NCI-H748 (cell line): ENCODE measurements at regions not wholly inside any gene's neighbourhood (a gene's known extent, or its start where the extent isn't known, plus 50 kb on each side); places are given as distances from the start of the nearest gene placed in this dataset.

ENCODE experiments used
- DNase-seq: peaks from one replicate; lab custom pipeline; 2025; ENCODE audit not compliant: unreplicated experiment; lab: John Stamatoyannopoulos, UW

- no peak for DNase-seq
Observed at GRCh38 chrX:22650691-22651090, 349.1 kb upstream of the DDX53 start.

- no peak for DNase-seq
Observed at GRCh38 chrX:22652596-22652995, 347.2 kb upstream of the DDX53 start.

GRCh38 chrX:22660756-22661155 lies 339.0 kb upstream of the DDX53 start:
- no peak for DNase-seq

- no peak for DNase-seq
Observed at GRCh38 chrX:22662776-22663175, 337.0 kb upstream of the DDX53 start.

- no peak for DNase-seq
Observed at GRCh38 chrX:22664826-22665225, 334.9 kb upstream of the DDX53 start.

- no peak for DNase-seq
Observed at GRCh38 chrX:22665818-22666217, 333.9 kb upstream of the DDX53 start.

GRCh38 chrX:22666441-22666840 lies 333.3 kb upstream of the DDX53 start:
- peak; percentile 77 for DNase-seq

GRCh38 chrX:22674932-22675331 lies 324.8 kb upstream of the DDX53 start:
- DNase-seq: peak; percentile 94

GRCh38 chrX:22686138-22686541 lies 313.6 kb upstream of the DDX53 start:
- DNase-seq: peak; percentile 92

- DNase-seq: no peak
Observed at GRCh38 chrX:22689290-22689689, 310.5 kb upstream of the DDX53 start.

- DNase-seq: peak; percentile 16
Observed at GRCh38 chrX:22690116-22690515, 309.6 kb upstream of the DDX53 start.

GRCh38 chrX:22691966-22692565 lies 307.7 kb upstream of the DDX53 start:
- no peak for DNase-seq

- DNase-seq: no peak
Observed at GRCh38 chrX:22698151-22698550, 301.6 kb upstream of the DDX53 start.

- no peak for DNase-seq
Observed at GRCh38 chrX:22699581-22700091, 300.1 kb upstream of the DDX53 start.

- no peak for DNase-seq
Observed at GRCh38 chrX:22712942-22713341, 286.8 kb upstream of the DDX53 start.

- DNase-seq: no peak
Observed at GRCh38 chrX:22730542-22730941, 269.2 kb upstream of the DDX53 start.

GRCh38 chrX:22737541-22737940 lies 262.2 kb upstream of the DDX53 start:
- no peak for DNase-seq

GRCh38 chrX:22739276-22739675 lies 260.5 kb upstream of the DDX53 start:
- no peak for DNase-seq

- DNase-seq: no peak
Observed at GRCh38 chrX:22740836-22741235, 258.9 kb upstream of the DDX53 start.

- DNase-seq: no peak
Observed at GRCh38 chrX:22742174-22742573, 257.6 kb upstream of the DDX53 start.

GRCh38 chrX:22746081-22746480 lies 253.7 kb upstream of the DDX53 start:
- DNase-seq: no peak

- DNase-seq: peak; percentile 73
Observed at GRCh38 chrX:22748093-22748999, 251.4 kb upstream of the DDX53 start.
